ENCODE measurements at regions not wholly inside any gene's neighbourhood (a gene's known extent, or its start where the extent isn't known, plus 50 kb on each side); places are given as distances from the start of the nearest gene placed in this dataset.

- DNase-seq (ENCODE audit: low read depth) = no peak
- TF ChIP-seq CTCF (IDR thresholded peaks at IDR 0.05; ENCODE audit: insufficient read depth, low read depth, low read length, missing control alignments) = no peak
- H3K4me3 ChIP-seq (ENCODE audit: low read depth, low read length) = no peak overlapping the region
These were observed 150.9 kb upstream of the POU3F1 start for GRCh38 chr1:38197312-38198061.

- TF ChIP-seq CTCF (IDR thresholded peaks at IDR 0.05; ENCODE audit: insufficient read depth, low read depth, low read length, missing control alignments) = no peak
- no peak for DNase-seq (ENCODE audit: low read depth)
- H3K4me3 ChIP-seq (ENCODE audit: low read depth, low read length) = no peak overlapping the region
These were observed 147.9 kb upstream of the POU3F1 start for GRCh38 chr1:38194472-38194871.

GRCh38 chr1:38193040-38193439, 146.4 kb upstream of the POU3F1 start:
- DNase-seq (ENCODE audit: low read depth) = no peak
- TF ChIP-seq CTCF (IDR thresholded peaks at IDR 0.05; ENCODE audit: insufficient read depth, low read depth, low read length, missing control alignments) = no peak
- no peak overlapping the region for H3K4me3 ChIP-seq (ENCODE audit: low read depth, low read length)

- no peak overlapping the region for H3K4me3 ChIP-seq (ENCODE audit: low read depth, low read length)
- DNase-seq (ENCODE audit: low read depth) = no peak
- TF ChIP-seq CTCF (IDR thresholded peaks at IDR 0.05; ENCODE audit: insufficient read depth, low read depth, low read length, missing control alignments) = no peak
These were observed 144.9 kb upstream of the POU3F1 start for GRCh38 chr1:38191461-38191860.

GRCh38 chr1:38190983-38191382, 144.4 kb upstream of the POU3F1 start:
- H3K4me3 ChIP-seq (ENCODE audit: low read depth, low read length) = no peak overlapping the region
- DNase-seq (ENCODE audit: low read depth) = peak; percentile 56
- no peak for TF ChIP-seq CTCF (IDR thresholded peaks at IDR 0.05; ENCODE audit: insufficient read depth, low read depth, low read length, missing control alignments)

GRCh38 chr1:38187552-38187951, 141.0 kb upstream of the POU3F1 start:
- DNase-seq (ENCODE audit: low read depth) = no peak
- no peak overlapping the region for H3K4me3 ChIP-seq (ENCODE audit: low read depth, low read length)
- TF ChIP-seq CTCF (IDR thresholded peaks at IDR 0.05; ENCODE audit: insufficient read depth, low read depth, low read length, missing control alignments) = no peak

GRCh38 chr1:38186566-38186965, 140.0 kb upstream of the POU3F1 start:
- H3K4me3 ChIP-seq (ENCODE audit: low read depth, low read length) = no peak overlapping the region
- no peak for DNase-seq (ENCODE audit: low read depth)
- TF ChIP-seq CTCF (IDR thresholded peaks at IDR 0.05; ENCODE audit: insufficient read depth, low read depth, low read length, missing control alignments) = no peak

All from GM12865 (cell line).